GM18861 (cell line): ENCODE measurements at regions not wholly inside any gene's neighbourhood (a gene's known extent, or its start where the extent isn't known, plus 50 kb on each side); places are given as distances from the start of the nearest gene placed in this dataset.

Experiments
- ATAC-seq: cut with Tn5 transposase; IDR thresholded peaks from one replicate; pipeline ENCODE4 v1.9.1; 2021; ENCODE audit not compliant: unreplicated experiment

GRCh38 chr22:47923011-47923427, 1160.6 kb downstream of the TBC1D22A start:
- no peak for ATAC-seq

GRCh38 chr22:47921906-47922305, 1159.5 kb downstream of the TBC1D22A start:
- ATAC-seq = no peak

GRCh38 chr22:47920380-47920959, 1158.0 kb downstream of the TBC1D22A start:
- no peak for ATAC-seq

GRCh38 chr22:47919893-47920292, 1157.4 kb downstream of the TBC1D22A start:
- no peak for ATAC-seq

DNA sequence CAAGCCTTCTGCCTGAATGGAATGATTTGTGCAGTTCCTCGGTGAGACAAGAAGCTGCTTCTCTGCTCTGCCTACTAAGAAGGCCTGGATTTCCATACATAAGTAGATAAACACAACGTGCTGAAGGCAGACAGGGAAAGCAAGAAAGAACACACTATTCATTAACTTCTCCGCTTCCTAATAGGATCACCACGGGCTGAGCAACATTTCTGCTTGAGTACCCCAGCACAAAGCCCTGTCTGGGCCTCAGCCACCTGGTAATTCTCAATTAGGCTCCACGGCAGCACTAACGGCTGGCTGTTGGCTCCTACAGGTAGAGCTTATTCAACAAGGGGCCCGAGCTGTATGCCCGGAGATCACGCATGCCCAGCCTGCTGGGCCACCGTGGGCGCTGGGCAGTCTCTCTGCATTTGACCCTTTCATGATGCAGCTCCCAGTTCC, 1156.6 kb downstream of the TBC1D22A start:
- ATAC-seq = no peak

GRCh38 chr22:47918276-47918921, 1155.9 kb downstream of the TBC1D22A start:
- no peak for ATAC-seq

DNA sequence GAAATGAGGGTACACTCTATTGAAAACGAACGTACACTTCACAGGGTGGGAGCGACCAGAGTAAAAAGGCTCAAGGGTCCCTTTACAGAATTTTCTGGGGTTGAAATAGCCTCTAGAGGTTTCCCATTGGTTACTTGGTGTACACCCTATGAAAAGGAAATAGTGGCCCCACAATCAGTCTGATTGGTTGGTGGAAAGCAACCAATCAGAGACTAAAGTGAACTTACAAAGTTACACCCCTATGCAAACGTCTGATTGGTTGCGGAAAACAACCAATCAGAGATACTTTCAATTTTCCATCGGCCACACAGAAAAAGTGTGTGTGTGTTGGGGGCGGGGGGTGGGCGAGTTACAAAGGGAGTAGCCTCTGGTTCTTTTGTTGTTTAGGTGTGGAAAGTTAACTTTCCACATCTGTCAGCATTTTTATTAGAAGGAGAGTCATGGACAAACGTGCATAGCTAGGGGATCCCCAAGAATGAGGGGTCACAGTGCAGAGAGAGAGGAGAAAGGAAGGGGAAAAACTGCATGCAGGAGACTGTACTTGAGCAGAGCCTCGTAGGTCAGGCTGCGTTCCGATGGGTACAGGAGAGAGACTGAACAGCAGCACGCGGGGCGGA, 1152.1 kb downstream of the TBC1D22A start:
- ATAC-seq = no peak

- ATAC-seq = no peak
These were observed 1140.3 kb downstream of the TBC1D22A start for GRCh38 chr22:47902646-47903180.

- no peak for ATAC-seq
These were observed 1139.5 kb downstream of the TBC1D22A start for GRCh38 chr22:47901911-47902310.

DNA sequence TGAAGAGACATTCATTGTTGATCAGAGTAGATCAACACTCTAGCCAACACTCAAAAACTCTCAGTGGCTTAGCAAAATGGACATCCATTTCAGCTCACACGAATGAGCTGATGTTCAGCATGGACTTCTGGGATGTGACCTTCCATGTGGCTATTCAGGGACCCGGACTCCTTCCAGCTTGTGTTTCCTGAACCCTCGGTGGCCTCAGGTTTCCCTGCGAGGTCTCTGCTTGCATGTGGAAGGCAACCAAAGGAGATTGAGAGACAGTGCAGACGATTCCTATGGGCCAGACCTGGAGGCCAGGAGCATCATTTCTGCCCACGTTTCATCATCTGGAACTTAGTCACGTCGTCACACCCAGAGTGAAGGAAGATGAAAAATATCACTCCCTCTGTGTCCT, 1137.4 kb downstream of the TBC1D22A start:
- ATAC-seq = no peak

GRCh38 chr22:47898946-47899345, 1136.5 kb downstream of the TBC1D22A start:
- no peak for ATAC-seq

GRCh38 chr22:47891609-47892008, 1129.2 kb downstream of the TBC1D22A start:
- ATAC-seq = no peak

DNA sequence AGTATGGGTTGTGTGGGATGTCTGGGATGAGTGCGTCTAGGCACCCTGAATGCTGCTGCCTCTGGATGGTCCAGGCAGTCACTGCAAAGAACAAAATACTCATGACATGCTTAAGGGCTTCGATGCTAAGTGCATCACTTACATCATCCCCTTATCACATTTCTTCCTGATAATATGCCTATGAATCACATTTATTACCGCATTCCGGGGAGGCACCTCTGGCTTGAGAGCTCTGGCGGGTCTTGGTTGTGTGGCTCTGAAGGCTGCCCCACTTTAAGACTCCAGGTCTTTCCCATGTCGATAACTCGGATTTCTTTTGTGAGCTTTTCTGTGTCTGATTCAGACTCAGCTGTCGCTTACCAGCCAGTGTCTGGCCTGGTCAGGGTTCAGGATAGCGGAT, 1126.4 kb downstream of the TBC1D22A start:
- no peak for ATAC-seq

DNA sequence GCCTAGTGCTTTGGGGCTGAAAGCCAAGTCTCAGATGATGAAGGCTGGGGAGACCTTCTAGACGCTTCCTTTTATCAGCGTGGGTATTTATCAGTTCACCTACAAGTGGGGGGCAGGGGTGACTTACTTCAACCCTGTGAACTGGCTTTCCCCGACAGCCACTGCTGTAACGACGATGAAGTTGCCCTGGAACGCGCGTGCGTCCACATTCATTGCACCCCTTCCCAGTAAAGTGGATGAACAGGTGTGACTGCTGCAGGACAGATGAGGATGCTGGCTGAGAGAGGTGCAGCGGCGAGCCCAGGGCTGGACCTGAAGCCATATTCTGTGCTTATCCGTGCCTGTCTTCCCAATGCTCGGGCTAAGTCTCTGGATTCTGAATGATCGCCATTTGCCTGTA, 1122.3 kb downstream of the TBC1D22A start:
- no peak for ATAC-seq

- no peak for ATAC-seq
These were observed 1121.8 kb downstream of the TBC1D22A start for GRCh38 chr22:47884200-47884599.

GRCh38 chr22:47883757-47884156, 1121.3 kb downstream of the TBC1D22A start:
- no peak for ATAC-seq

GRCh38 chr22:47879346-47879745, 1116.9 kb downstream of the TBC1D22A start:
- no peak for ATAC-seq

DNA sequence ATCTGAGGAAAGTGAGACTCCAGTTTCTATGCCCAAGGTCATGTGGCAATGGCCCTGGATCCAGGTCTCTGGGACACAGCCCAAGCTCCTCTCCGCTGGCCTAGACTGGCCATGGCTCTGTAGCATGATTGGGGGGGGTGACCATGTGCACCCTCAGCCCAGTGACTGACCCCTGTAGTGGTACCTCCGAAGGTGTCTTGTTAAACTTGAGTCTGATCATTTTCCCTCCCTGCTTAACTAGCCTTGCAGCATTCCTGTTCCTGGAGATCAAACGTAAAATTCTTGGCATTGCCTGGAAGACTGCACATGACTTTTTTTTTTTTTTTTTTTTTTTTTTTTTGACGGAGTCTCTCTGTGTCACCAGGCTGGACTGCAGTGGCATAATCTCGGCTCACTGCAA, 1116.0 kb downstream of the TBC1D22A start:
- no peak for ATAC-seq

- ATAC-seq = no peak
These were observed 1110.5 kb downstream of the TBC1D22A start for GRCh38 chr22:47872761-47873535.

DNA sequence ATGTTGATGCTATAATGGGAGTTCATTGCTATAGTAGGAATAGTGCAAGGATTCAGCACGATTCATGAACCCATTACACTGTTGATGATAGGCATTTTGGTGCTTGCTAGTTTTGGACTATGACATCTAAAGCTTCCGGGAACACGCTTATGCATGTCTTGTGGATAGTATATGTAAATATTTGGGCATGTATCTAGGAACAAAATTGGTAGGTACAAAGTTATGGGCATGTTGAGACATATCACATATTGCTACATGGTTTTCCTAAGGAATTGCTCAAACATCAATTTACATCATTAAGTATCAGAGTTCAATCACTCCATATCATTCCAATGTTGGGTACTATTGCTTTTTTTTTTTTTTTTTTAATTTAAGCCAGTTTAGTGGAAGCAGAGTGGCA, 1103.2 kb downstream of the TBC1D22A start:
- no peak for ATAC-seq

DNA sequence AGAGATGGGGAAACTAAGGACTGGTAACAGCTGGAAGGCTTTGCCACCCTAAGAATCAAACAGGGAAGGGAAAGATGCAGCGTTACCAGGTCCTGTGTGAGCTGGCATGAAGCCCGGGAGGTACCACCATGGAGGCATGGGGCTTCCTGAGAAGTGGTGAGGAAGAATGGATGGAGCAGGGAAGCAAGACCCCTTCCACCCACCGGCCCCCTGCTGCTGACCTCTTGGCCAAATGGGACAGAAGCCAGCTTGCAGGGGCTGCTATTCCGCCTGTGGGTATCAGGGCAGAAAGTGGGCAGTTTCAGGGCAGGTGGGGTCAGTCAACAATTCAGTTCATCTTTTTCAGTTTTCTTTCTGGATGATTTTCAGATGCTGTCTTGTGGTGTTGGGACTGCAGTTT, 1099.9 kb downstream of the TBC1D22A start:
- ATAC-seq = no peak
